Nephron progenitor cell (in vitro differentiated cells): ENCODE measurements at regions not wholly inside any gene's neighbourhood (a gene's known extent, or its start where the extent isn't known, plus 50 kb on each side); places are given as distances from the start of the nearest gene placed in this dataset.
A peak's percentile ranks its signal among the peaks of the same experiment; 100 is the strongest.

ENCODE experiments used
- DNase-seq: peaks from one replicate; pipeline ENCODE4 v3.0.0; 2021
- H3K27ac Mint-ChIP-seq: 2 replicates; pipeline ENCODE4 v1.8.0; 2021; ENCODE audit warnings: mild to moderate bottlenecking, moderate library complexity, mixed read lengths
- H3K27me3 Mint-ChIP-seq: 2 replicates; pipeline ENCODE4 v1.8.0; 2021; ENCODE audit warnings: mild to moderate bottlenecking, low read depth, mixed read lengths; ENCODE audit not compliant: poor library complexity
- H3K36me3 Mint-ChIP-seq: 2 replicates; pipeline ENCODE4 v1.8.0; 2021; ENCODE audit warnings: low read depth, mixed read lengths
- H3K4me1 Mint-ChIP-seq: 2 replicates; pipeline ENCODE4 v1.8.0; 2021; ENCODE audit warnings: mixed read lengths
- H3K4me3 Mint-ChIP-seq: 2 replicates; pipeline ENCODE4 v1.8.0; 2021; ENCODE audit warnings: mild to moderate bottlenecking, moderate library complexity, mixed read lengths
- H3K9me3 Mint-ChIP-seq: 2 replicates; pipeline ENCODE4 v1.8.0; 2021; ENCODE audit warnings: mild to moderate bottlenecking, moderate library complexity, mixed read lengths
- TF ChIP-seq, protein P1 (sequence below): fragments of 200-600 bp; sonication (generic); IDR thresholded peaks from 2 replicates; pipeline ENCODE4 v1.5.0; 2021; ENCODE audit warnings: antibody characterized with exemption

GRCh38 chr14:49953196-49953595 is 60.3 kb downstream of the ARF6 start:
- no peak for DNase-seq
- no peak overlapping the region for H3K27ac Mint-ChIP-seq
- H3K4me3 Mint-ChIP-seq, result no peak overlapping the region
- H3K4me1 Mint-ChIP-seq, result peaks cover 11% of the 10 kb centered on the region
- H3K36me3 Mint-ChIP-seq, result no peaks in the 10 kb centered on the region
- no peaks in the 10 kb centered on the region for H3K27me3 Mint-ChIP-seq
- TF ChIP-seq, protein P1, sequence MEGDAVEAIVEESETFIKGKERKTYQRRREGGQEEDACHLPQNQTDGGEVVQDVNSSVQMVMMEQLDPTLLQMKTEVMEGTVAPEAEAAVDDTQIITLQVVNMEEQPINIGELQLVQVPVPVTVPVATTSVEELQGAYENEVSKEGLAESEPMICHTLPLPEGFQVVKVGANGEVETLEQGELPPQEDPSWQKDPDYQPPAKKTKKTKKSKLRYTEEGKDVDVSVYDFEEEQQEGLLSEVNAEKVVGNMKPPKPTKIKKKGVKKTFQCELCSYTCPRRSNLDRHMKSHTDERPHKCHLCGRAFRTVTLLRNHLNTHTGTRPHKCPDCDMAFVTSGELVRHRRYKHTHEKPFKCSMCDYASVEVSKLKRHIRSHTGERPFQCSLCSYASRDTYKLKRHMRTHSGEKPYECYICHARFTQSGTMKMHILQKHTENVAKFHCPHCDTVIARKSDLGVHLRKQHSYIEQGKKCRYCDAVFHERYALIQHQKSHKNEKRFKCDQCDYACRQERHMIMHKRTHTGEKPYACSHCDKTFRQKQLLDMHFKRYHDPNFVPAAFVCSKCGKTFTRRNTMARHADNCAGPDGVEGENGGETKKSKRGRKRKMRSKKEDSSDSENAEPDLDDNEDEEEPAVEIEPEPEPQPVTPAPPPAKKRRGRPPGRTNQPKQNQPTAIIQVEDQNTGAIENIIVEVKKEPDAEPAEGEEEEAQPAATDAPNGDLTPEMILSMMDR, result no peak
- no peaks in the 10 kb centered on the region for H3K9me3 Mint-ChIP-seq

- Mint-ChIP-seq H3K27me3 (no peaks in the 10 kb centered on the region), H3K4me3 (no peak overlapping the region), H3K4me1 (peaks cover 11% of the 10 kb centered on the region), H3K9me3 (no peaks in the 10 kb centered on the region), H3K27ac (no peak overlapping the region), H3K36me3 (no peaks in the 10 kb centered on the region)
- TF ChIP-seq, protein P1, result no peak
- no peak for DNase-seq
These were observed 61.3 kb downstream of the ARF6 start for GRCh38 chr14:49954171-49954631.

DNA sequence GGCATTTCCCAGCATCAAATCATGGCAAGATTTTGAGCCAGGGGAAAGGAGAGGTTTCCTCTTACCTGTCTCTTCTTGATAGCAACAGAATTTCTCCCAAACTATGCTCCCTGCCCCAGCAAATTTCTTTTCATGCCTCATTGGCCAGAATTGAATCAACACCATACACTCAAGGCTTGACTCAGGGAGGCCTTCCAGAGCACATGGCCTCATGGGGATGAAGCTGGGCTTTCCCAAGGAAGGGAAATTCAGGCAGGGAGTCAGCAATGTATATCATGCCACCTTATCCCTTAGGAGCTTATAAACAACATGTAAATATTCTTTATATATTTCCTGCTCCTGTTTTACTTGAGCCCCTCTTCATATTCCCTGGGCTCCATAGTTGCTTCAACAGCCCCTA is 62.1 kb downstream of the ARF6 start:
- H3K36me3 Mint-ChIP-seq, result no peaks in the 10 kb centered on the region

GRCh38 chr14:49957089-49957852 is 64.4 kb downstream of the ARF6 start:
- Mint-ChIP-seq H3K4me1 (peaks cover 24% of the 10 kb centered on the region), H3K4me3 (no peak overlapping the region), H3K27ac (no peak overlapping the region), H3K36me3 (no peaks in the 10 kb centered on the region), H3K9me3 (no peaks in the 10 kb centered on the region), H3K27me3 (no peaks in the 10 kb centered on the region)
- DNase-seq, result no peak
- TF ChIP-seq, protein P1, result no peak

More for the DNA sequence above, 62.1 kb downstream of the ARF6 start:
- Mint-ChIP-seq H3K27me3 (no peaks in the 10 kb centered on the region), H3K9me3 (no peaks in the 10 kb centered on the region), H3K4me3 (no peak overlapping the region), H3K4me1 (peaks cover 16% of the 10 kb centered on the region), H3K27ac (no peak overlapping the region)
- TF ChIP-seq, protein P1, result no peak
- no peak for DNase-seq

DNA sequence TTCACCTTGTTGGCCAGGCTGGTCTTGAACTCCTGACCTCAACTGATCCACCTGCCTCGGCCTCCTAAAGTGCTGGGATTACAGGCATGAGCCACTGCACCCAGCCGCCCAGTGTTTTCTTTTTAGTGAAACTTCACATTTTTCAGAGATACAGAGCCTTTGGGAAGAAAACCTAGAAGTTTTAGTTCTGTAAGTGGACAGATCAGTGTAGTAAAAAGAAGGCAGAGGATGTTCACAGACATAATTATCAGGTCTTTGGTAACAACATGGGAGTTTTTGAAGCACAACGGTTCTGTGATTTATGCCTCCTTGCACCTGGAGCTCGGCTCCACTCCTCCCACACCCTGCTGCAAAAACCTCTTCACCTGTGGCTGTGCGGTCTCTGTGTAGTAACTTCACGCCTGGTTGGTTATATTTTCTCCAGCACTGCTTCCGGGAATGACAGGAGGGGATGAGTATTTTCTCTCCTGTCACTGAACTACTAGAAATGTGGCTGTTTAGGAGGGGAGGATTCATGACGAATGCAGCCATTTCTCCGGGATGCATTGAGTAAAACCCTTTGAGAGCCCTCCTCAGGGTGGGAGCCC is 67.0 kb downstream of the ARF6 start:
- peaks cover 29% of the 10 kb centered on the region for H3K4me1 Mint-ChIP-seq
- peak overlapping the region; percentile 71 for H3K27ac Mint-ChIP-seq
- H3K27me3 Mint-ChIP-seq, result no peaks in the 10 kb centered on the region
- H3K36me3 Mint-ChIP-seq, result no peaks in the 10 kb centered on the region
- DNase-seq, result peak; percentile 13
- no peaks in the 10 kb centered on the region for H3K9me3 Mint-ChIP-seq
- no peak overlapping the region for H3K4me3 Mint-ChIP-seq
- TF ChIP-seq, protein P1, result no peak
